GM20000 (cell line): ENCODE measurements at regions not wholly inside any gene's neighbourhood (a gene's known extent, or its start where the extent isn't known, plus 50 kb on each side); places are given as distances from the start of the nearest gene placed in this dataset.

Source experiments
- DNase-seq: peaks from one replicate; pipeline ENCODE4 v3.0.0; 2012; ENCODE audit warnings: low spot score
- TF ChIP-seq, protein P1 (sequence below): IDR thresholded peaks from 2 replicates; pipeline ENCODE4 v1.5.1; 2012; ENCODE audit warnings: mild to moderate bottlenecking, control low read depth; ENCODE audit errors: extremely low read depth, missing control alignments

DNA sequence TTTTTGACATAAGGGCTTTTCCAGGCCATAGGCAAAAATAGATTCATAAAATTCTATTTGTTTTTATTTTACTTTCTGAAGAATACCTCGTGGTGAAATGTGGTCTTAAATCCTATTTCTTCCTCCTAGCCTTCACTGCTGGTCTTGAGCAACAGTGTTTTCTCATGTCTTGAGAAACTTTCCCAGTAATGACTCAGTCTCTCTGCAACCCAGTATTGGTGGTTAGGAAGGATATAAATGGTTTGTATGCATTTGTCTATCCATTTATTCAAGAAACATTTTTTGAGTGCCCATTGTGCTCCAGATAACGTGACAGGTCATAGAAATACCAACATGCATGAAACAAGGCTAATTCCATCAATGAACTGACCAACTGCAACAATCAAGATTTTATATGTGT lies 213.9 kb downstream of the TMEM114 start:
- no peak for DNase-seq
- TF ChIP-seq, protein P1, sequence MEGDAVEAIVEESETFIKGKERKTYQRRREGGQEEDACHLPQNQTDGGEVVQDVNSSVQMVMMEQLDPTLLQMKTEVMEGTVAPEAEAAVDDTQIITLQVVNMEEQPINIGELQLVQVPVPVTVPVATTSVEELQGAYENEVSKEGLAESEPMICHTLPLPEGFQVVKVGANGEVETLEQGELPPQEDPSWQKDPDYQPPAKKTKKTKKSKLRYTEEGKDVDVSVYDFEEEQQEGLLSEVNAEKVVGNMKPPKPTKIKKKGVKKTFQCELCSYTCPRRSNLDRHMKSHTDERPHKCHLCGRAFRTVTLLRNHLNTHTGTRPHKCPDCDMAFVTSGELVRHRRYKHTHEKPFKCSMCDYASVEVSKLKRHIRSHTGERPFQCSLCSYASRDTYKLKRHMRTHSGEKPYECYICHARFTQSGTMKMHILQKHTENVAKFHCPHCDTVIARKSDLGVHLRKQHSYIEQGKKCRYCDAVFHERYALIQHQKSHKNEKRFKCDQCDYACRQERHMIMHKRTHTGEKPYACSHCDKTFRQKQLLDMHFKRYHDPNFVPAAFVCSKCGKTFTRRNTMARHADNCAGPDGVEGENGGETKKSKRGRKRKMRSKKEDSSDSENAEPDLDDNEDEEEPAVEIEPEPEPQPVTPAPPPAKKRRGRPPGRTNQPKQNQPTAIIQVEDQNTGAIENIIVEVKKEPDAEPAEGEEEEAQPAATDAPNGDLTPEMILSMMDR, result no peak

DNA sequence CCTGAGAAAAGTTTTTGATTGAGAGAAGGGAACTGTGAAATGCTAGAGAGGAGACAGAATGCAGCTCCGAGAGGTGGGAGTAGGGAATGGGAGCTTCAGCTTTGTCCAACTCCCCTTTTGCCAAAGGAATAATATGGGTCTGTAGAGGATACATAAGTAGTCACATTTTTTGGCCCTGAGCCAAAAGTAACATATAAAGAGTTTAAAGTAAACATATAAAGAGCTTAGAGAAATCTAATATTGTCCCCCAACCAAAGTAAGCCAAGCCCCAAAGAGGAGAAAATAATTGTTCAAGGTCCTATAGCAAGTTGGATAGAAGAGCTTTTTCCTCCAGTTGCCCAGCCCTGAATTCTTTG lies 215.1 kb downstream of the TMEM114 start:
- DNase-seq, result no peak
- TF ChIP-seq, protein P1, result no peak

DNA sequence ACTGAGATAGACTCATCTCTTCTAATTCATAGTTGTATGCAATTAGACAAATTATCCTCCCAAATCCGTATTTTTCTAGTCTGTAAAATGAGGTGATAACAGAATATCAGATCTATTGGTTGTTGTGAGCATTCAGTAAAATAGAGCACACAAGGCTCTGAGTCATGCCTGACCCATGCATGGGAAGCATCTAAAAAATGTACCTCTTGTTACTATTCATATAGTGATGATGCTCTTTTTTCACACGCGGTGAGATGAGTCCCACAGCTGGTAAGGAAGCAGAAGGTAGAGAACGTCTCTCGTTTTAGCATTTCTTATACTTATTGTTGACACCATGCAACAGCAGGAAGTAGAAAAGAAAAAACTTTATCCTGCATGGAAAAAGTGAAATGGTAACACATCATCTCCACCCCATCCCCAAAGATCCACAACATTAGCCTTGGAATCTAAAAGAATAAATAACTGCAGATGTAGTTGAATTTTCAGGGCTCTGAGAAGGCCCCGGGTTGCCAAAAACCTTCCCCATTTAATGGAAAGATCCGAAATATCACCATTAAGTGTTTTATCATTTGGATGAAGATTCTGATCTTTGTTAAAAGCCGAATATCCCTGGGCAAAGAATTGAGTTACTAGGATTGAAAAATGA lies 215.6 kb downstream of the TMEM114 start:
- TF ChIP-seq, protein P1, result no peak
- no peak for DNase-seq

DNA sequence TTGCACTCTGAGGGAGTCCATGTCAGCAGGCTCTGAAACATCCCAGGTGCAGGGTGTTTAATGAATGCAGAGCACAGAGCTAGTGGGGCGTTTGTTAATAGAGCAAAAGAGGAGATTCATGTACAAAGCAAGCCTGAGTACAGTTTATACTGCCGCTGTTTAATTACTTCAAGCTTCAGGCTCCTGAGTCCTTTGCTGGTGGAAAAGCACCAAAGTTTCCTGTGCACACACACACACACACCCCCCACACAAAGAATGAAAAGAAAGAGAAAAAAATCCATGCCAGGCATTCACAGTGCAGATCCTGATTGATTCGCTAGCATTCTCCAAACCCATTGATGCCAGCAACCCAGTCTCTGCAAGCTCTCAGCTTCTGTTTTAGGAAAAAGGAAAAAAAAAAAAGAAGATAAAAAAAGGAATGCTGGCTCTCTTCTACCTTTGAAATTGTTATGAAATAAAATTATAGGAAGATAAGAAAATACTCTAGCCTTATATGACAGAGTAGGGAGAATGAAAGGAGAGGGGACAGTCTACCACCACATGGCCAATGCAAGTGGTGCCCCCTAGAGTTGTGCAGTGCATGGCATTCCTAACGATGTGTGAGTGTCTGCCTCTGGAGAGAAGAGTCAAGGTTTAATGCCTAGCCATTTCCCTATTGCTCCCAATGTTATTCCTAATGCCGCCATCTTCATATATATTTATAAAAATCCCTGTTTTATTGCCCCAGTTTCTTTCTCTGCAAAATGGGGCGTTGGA lies 216.5 kb downstream of the TMEM114 start:
- TF ChIP-seq, protein P1, result no peak
- DNase-seq, result no peak

DNA sequence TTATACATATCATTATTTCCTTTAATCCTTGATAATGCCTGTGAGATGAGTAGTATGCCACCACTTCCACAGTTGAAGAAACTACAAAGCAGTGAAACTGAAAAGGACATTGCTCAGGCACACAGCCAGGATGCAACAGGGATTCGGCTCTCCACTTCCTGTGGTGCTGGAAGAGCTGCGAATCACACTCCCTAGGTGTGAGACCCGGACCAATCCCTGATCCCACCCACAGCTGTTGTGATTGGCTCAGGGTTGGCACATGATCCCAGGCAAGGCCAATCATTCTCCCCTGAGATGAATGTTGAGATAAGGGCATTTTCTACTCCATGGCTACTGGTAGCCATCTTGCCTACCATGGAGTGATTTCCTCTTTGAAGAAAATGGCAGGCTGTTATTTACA lies 218.2 kb downstream of the TMEM114 start:
- TF ChIP-seq, protein P1, result no peak
- no peak for DNase-seq

DNA sequence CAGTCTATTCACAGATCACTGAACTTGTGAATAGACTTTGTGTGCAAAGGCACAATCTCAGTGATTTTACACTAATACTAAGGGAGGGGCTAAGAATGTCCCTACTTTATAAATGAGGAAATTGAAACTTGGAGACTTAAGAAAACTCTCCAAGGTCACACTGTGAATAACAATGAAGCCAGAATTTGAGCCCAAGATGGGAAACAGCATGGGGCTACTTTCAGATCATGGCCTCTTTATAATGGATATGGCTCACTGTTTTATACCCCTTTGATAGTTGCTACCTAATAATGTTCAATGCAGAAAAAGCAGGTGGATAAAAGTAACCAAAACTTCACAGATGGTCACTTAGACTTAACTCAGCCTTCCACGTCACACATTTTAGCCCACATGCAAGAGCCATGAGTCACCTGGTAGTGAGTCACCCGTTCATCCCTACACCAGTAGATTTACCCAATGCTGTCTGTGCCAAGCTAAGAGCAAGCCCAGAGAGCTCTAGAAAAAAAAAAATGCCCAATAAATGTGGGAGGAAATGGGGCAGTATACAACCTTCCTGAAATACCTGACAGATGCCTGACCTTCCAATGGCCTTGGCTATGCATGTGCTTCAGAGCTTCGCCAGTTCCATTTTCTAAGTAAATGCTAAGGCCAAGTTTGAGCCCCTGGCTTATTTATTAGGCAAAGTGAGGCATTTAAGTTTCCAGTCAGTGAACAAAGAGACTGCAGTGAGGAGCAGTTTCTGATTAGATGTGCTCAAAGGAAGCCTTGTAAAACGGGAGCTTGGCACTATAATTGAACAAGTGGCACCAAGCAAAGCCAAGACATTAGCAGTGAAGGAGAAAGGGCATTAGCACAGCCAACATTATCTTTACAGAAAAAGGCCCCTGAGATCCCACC lies 219.7 kb downstream of the TMEM114 start:
- no peak for DNase-seq
- TF ChIP-seq, protein P1, result no peak

DNA sequence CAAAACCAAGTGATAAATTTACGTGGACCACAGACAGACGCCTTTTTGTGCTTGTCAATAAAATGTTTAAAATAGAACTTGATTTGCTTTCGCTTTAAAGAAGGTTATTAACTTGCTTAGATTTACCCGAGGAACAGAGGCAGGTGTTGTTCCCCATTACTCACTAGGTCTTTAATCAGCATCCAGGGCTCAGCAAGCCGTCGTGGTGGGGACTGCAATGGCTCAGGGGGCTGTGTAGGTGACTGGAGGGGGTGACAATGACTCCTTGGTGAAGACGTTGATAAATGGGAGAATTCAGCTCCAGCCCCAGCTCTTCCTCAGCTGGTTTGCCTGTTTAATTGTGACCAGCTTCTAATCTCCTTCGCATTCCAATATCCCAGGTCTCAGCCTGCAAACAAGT lies 231.4 kb downstream of the TMEM114 start:
- no peak for DNase-seq
- TF ChIP-seq, protein P1, result no peak
